GM21717 (cell line): ENCODE measurements at regions not wholly inside any gene's neighbourhood (a gene's known extent, or its start where the extent isn't known, plus 50 kb on each side); places are given as distances from the start of the nearest gene placed in this dataset.
"Not testable (repeated sequence)": the region's sequence is repeated elsewhere in the genome, so short reads cannot be mapped to it uniquely, and the experiment has no call there.

ENCODE experiments used
- ATAC-seq: cut with Tn5 transposase; IDR thresholded peaks from one replicate; pipeline ENCODE4 v1.9.1; 2021; ENCODE audit warnings: mild to moderate bottlenecking, moderate library complexity; ENCODE audit not compliant: unreplicated experiment

GRCh38 chr7:20839196-20839735 is 52.6 kb upstream of the SP8 start:
- ATAC-seq, result no peak

GRCh38 chr7:20839987-20840386 is 53.3 kb upstream of the SP8 start:
- ATAC-seq, result no peak

- no peak for ATAC-seq
These were observed 60.1 kb upstream of the SP8 start for GRCh38 chr7:20846791-20847190.

GRCh38 chr7:20858951-20859350 is 72.3 kb upstream of the SP8 start:
- no peak for ATAC-seq

- ATAC-seq, result no peak
These were observed 74.8 kb upstream of the SP8 start for GRCh38 chr7:20861468-20861867.

- ATAC-seq, result no peak
These were observed 75.9 kb upstream of the SP8 start for GRCh38 chr7:20862554-20862953.

GRCh38 chr7:20864221-20864620 is 77.5 kb upstream of the SP8 start:
- ATAC-seq, result no peak

GRCh38 chr7:20865684-20866083 is 79.0 kb upstream of the SP8 start:
- ATAC-seq, result no peak

GRCh38 chr7:20870977-20871376 is 84.3 kb upstream of the SP8 start:
- ATAC-seq, result no peak

GRCh38 chr7:20892776-20893175 is 106.1 kb upstream of the SP8 start:
- no peak for ATAC-seq

- no peak for ATAC-seq
These were observed 108.1 kb upstream of the SP8 start for GRCh38 chr7:20894806-20895205.

GRCh38 chr7:20895563-20895962 is 108.9 kb upstream of the SP8 start:
- no peak for ATAC-seq

- ATAC-seq, result no peak
These were observed 110.3 kb upstream of the SP8 start for GRCh38 chr7:20896996-20897395.

GRCh38 chr7:20906801-20907453 is 120.2 kb upstream of the SP8 start:
- no peak for ATAC-seq

- no peak for ATAC-seq
These were observed 124.4 kb upstream of the SP8 start for GRCh38 chr7:20911081-20911480.

GRCh38 chr7:20913853-20914252 is 127.2 kb upstream of the SP8 start:
- no peak for ATAC-seq

GRCh38 chr7:20916311-20916710 is 129.6 kb upstream of the SP8 start:
- ATAC-seq, result no peak

GRCh38 chr7:20917603-20918002 is 130.9 kb upstream of the SP8 start:
- ATAC-seq, result no peak

- no peak for ATAC-seq
These were observed 131.5 kb upstream of the SP8 start for GRCh38 chr7:20918156-20918555.

- ATAC-seq, result not testable (repeated sequence)
These were observed 140.5 kb upstream of the SP8 start for GRCh38 chr7:20927178-20927577.

- no peak for ATAC-seq
These were observed 141.3 kb upstream of the SP8 start for GRCh38 chr7:20927976-20928375.

GRCh38 chr7:20929199-20929598 is 142.5 kb upstream of the SP8 start:
- no peak for ATAC-seq

- ATAC-seq, result no peak
These were observed 145.1 kb upstream of the SP8 start for GRCh38 chr7:20931739-20932138.
